Ovary (tissue), 3 donors: ENCODE measurements at regions not wholly inside any gene's neighbourhood (a gene's known extent, or its start where the extent isn't known, plus 50 kb on each side); places are given as distances from the start of the nearest gene placed in this dataset.

Source experiments
- EP300 ChIP-seq: sonication (generic); formaldehyde crosslinking; IDR thresholded peaks from one replicate; pipeline ENCODE4 v1.6.1; 2017; ENCODE audit warnings: antibody characterized with exemption
- POLR2A ChIP-seq: fragments of 450-650 bp; IDR thresholded peaks from one replicate; pipeline ENCODE4 v1.6.1; 2017; ENCODE audit warnings: antibody characterized with exemption, mild to moderate bottlenecking, moderate library complexity
- TF ChIP-seq, protein P1 (sequence below), 3 donors: fragments of 450-650 bp in 2 of 3; fragments of 200-600 bp in 1 of 3; IDR thresholded peaks; one replicate each; pipeline versions ENCODE4 v1.5.1 to v1.8.0; 2016 to 2022; ENCODE audit warnings: antibody characterized with exemption in 3 of 3, mild to moderate bottlenecking in 1 of 3
- donor health status: DM: no; HTN: no; CAD: no.

DNA sequence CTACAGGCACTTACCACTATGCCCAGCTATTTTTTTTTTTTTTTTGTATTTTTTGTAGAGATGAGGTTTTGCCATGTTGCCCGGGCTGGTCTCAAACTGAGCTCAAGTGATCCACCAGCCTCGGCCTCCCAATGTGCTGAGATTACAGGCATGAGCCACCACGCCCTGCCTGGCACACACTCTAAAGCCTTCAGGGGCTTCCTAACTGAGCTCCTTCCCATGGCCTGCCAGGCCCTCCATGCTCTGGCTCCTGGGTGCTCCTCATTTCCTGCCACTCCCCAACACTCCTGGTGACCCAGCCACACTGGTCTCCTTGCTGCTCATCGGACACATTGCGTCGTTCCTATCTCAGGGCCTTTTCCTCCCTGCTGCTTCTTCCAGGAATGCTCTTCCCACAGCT, 61.5 kb downstream of the CARTPT start:
- no peak for TF ChIP-seq POLR2A
- TF ChIP-seq, protein P1, sequence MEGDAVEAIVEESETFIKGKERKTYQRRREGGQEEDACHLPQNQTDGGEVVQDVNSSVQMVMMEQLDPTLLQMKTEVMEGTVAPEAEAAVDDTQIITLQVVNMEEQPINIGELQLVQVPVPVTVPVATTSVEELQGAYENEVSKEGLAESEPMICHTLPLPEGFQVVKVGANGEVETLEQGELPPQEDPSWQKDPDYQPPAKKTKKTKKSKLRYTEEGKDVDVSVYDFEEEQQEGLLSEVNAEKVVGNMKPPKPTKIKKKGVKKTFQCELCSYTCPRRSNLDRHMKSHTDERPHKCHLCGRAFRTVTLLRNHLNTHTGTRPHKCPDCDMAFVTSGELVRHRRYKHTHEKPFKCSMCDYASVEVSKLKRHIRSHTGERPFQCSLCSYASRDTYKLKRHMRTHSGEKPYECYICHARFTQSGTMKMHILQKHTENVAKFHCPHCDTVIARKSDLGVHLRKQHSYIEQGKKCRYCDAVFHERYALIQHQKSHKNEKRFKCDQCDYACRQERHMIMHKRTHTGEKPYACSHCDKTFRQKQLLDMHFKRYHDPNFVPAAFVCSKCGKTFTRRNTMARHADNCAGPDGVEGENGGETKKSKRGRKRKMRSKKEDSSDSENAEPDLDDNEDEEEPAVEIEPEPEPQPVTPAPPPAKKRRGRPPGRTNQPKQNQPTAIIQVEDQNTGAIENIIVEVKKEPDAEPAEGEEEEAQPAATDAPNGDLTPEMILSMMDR (IDR thresholded peaks at IDR 0.05) = no peak
- TF ChIP-seq EP300 = no peak
